ENCODE measurements at regions not wholly inside any gene's neighbourhood (a gene's known extent, or its start where the extent isn't known, plus 50 kb on each side); places are given as distances from the start of the nearest gene placed in this dataset.

- TF ChIP-seq CTCF (IDR thresholded peaks at IDR 0.05), result no peak
- no peak for TF ChIP-seq POLR2A (IDR thresholded peaks at IDR 0.05)
These were observed 136.9 kb upstream of the PDE5A start for GRCh38 chr4:119765469-119765868.

Data from testis (tissue), 2 donors.